Spleen (tissue), 11 donors: ENCODE measurements at regions not wholly inside any gene's neighbourhood (a gene's known extent, or its start where the extent isn't known, plus 50 kb on each side); places are given as distances from the start of the nearest gene placed in this dataset.

Source experiments
- DNase-seq: peaks from one replicate; pipeline ENCODE4 v3.0.0-alpha.2; 2020
- H3K27ac ChIP-seq, 8 donors: fragments of 200-600 bp; sonication (generic) in 7 of 8; 1 replicate in 4 of 8; 2 replicates in 4 of 8; pipeline versions ENCODE4 v1.5.0 to v1.8.0; 2016 to 2021; ENCODE audit warnings: inconsistent platforms in 4 of 8, mild to moderate bottlenecking in 4 of 8, moderate library complexity in 1 of 8
- H3K27me3 ChIP-seq, 7 donors: fragments of 200-600 bp; sonication (generic) in 6 of 7; replicated peaks in 1 of 7; 1 replicate in 4 of 7; 2 replicates in 3 of 7; pipeline versions ENCODE4 v1.5.0 to v1.8.0; 2016 to 2021; ENCODE audit warnings: inconsistent platforms in 3 of 7, mild to moderate bottlenecking in 1 of 7
- H3K36me3 ChIP-seq, 6 donors: fragments of 200-600 bp; sonication (generic) in 5 of 6; 1 replicate in 4 of 6; 2 replicates in 2 of 6; pipeline versions ENCODE4 v1.5.0 to v1.8.0; 2016 to 2021; ENCODE audit warnings: inconsistent platforms in 2 of 6
- H3K4me1 ChIP-seq, 6 donors: fragments of 200-600 bp; sonication (generic) in 5 of 6; 1 replicate in 3 of 6; 2 replicates in 3 of 6; pipeline versions ENCODE4 v1.5.0 to v1.8.0; 2016 to 2021; ENCODE audit warnings: inconsistent platforms in 3 of 6
- H3K4me3 ChIP-seq, 8 donors: fragments of 200-600 bp; sonication (generic) in 7 of 8; 1 replicate in 4 of 8; 2 replicates in 4 of 8; pipeline versions ENCODE4 v1.5.0 to v1.8.0; 2016 to 2021; ENCODE audit warnings: inconsistent platforms in 4 of 8, mild to moderate bottlenecking in 4 of 8, moderate library complexity in 2 of 8
- H3K9me3 ChIP-seq, 8 donors: fragments of 200-600 bp; sonication (generic) in 7 of 8; 1 replicate in 4 of 8; 2 replicates in 4 of 8; pipeline versions ENCODE4 v1.5.0 to v1.8.0; 2016 to 2021; ENCODE audit warnings: inconsistent platforms in 4 of 8
- POLR2A ChIP-seq, 3 donors: fragments of 450-650 bp; IDR thresholded peaks; one replicate each; pipeline ENCODE4 v1.5.1; 2017; ENCODE audit warnings: antibody characterized with exemption in 3 of 3, mild to moderate bottlenecking in 1 of 3
- POLR2AphosphoS5 ChIP-seq, 3 donors: sonication (generic); formaldehyde crosslinking; IDR thresholded peaks; one replicate each; pipeline ENCODE4 v1.5.1; 2017; ENCODE audit warnings: antibody characterized with exemption in 3 of 3
- WGBS, 5 donors: extraction: QIAGEN DNeasy Blood & Tissue Kit in 3 of 5; methylation state at CpG; one replicate each; pipeline versions ENCODE4 v1.1.5 to v1.1.7; 2013 to 2018; 5-methylcytosine and 5-hydroxymethylcytosine counted together
- intact Hi-C: fragments of 100-400 bp; cut with DNase I; formaldehyde crosslinking; loops from one replicate; pipeline ENCODE4 v1.15.0; 2023; ENCODE audit warnings: low total_unique reads
- TF ChIP-seq, protein P1 (sequence below), 11 experiments: fragments of 200-600 bp in 7 of 11; fragments of 450-650 bp in 4 of 11; sonication (generic) in 4 of 11; IDR thresholded peaks in 8 of 11; conservative IDR thresholded peaks in 3 of 11; 1 replicate in 7 of 11; 2 replicates in 4 of 11; pipeline versions ENCODE4 v1.4.0 to v1.8.0; 2016 to 2021; ENCODE audit warnings: antibody characterized with exemption in 11 of 11, inconsistent platforms in 4 of 11, mild to moderate bottlenecking in 1 of 11
- donor health status: healthy with polysubstance abuse.
- donor health status: DM: no; HTN: no; CAD: no; lungs with moderate emphysema.
- donor health status: DM: no; HTN: no; CAD: no.
- donor health status: Bipolar disorder and iron deficiency.
- donor health status: healthy.
- donor health status: DM: no; HTN: no; CAD: no.
- donor health status: DM: yes; HTN: yes; CAD: no.

GRCh38 chr13:21971662-21972621 is 301.1 kb downstream of the FGF9 start:
- Histone ChIP-seq H3K27me3 (no peaks in the 10 kb centered on the region), H3K9me3 (no peaks in the 10 kb centered on the region), H3K27ac (no peak overlapping the region), H3K4me1 (no peaks in the 10 kb centered on the region), H3K36me3 (no peaks in the 10 kb centered on the region), H3K4me3 (no peak overlapping the region)
- no peak for TF ChIP-seq POLR2A (IDR thresholded peaks at IDR 0.05)
- TF ChIP-seq, protein P1, sequence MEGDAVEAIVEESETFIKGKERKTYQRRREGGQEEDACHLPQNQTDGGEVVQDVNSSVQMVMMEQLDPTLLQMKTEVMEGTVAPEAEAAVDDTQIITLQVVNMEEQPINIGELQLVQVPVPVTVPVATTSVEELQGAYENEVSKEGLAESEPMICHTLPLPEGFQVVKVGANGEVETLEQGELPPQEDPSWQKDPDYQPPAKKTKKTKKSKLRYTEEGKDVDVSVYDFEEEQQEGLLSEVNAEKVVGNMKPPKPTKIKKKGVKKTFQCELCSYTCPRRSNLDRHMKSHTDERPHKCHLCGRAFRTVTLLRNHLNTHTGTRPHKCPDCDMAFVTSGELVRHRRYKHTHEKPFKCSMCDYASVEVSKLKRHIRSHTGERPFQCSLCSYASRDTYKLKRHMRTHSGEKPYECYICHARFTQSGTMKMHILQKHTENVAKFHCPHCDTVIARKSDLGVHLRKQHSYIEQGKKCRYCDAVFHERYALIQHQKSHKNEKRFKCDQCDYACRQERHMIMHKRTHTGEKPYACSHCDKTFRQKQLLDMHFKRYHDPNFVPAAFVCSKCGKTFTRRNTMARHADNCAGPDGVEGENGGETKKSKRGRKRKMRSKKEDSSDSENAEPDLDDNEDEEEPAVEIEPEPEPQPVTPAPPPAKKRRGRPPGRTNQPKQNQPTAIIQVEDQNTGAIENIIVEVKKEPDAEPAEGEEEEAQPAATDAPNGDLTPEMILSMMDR (IDR thresholded peaks at IDR 0.05 in 8 of 11, conservative IDR thresholded peaks at IDR 0.05 in 3 of 11): no peak
- TF ChIP-seq POLR2AphosphoS5 (IDR thresholded peaks at IDR 0.05): no peak
- 59 to 81% (median 78%) methylated on average over 7 of the region's 7 CpGs for WGBS, 5 donors
- no peak for DNase-seq
- intact Hi-C loops: no loop called here

GRCh38 chr13:21973437-21974125 is 302.7 kb downstream of the FGF9 start:
- intact Hi-C loops: no loop called here

GRCh38 chr13:21974741-21975140 is 303.9 kb downstream of the FGF9 start:
- Histone ChIP-seq H3K4me3 (no peak overlapping the region), H3K27ac (no peak overlapping the region), H3K9me3 (no peaks in the 10 kb centered on the region), H3K4me1 (no peaks in the 10 kb centered on the region), H3K27me3 (no peaks in the 10 kb centered on the region), H3K36me3 (no peaks in the 10 kb centered on the region)
- DNase-seq: no peak
- intact Hi-C loops: no loop called here
- 74 to 80% (median 77%) methylated on average over 8 of the region's 8 CpGs for WGBS, 5 donors
- TF ChIP-seq, protein P1 (IDR thresholded peaks at IDR 0.05 in 8 of 11, conservative IDR thresholded peaks at IDR 0.05 in 3 of 11): no peak
- TF ChIP-seq POLR2AphosphoS5 (IDR thresholded peaks at IDR 0.05) (no peak), POLR2A (IDR thresholded peaks at IDR 0.05) (no peak)

More at GRCh38 chr13:21973437-21974125, 302.7 kb downstream of the FGF9 start:
- H3K36me3 ChIP-seq: no peaks in the 10 kb centered on the region
- 79 to 87% (median 85%) methylated on average over 17 to 19 of the region's 19 CpGs for WGBS, 5 donors
- no peak for TF ChIP-seq POLR2A (IDR thresholded peaks at IDR 0.05)
- TF ChIP-seq, protein P1 (IDR thresholded peaks at IDR 0.05 in 8 of 11, conservative IDR thresholded peaks at IDR 0.05 in 3 of 11): no peak
- TF ChIP-seq POLR2AphosphoS5 (IDR thresholded peaks at IDR 0.05): no peak
- H3K27ac ChIP-seq: no peak overlapping the region
- H3K27me3 ChIP-seq: no peaks in the 10 kb centered on the region
- H3K4me1 ChIP-seq: no peaks in the 10 kb centered on the region
- no peak overlapping the region for H3K4me3 ChIP-seq
- no peaks in the 10 kb centered on the region for H3K9me3 ChIP-seq
- no peak for DNase-seq

- Histone ChIP-seq H3K36me3 (no peaks in the 10 kb centered on the region), H3K9me3 (no peaks in the 10 kb centered on the region), H3K4me1 (no peaks in the 10 kb centered on the region), H3K4me3 (no peak overlapping the region), H3K27ac (no peak overlapping the region), H3K27me3 (no peaks in the 10 kb centered on the region)
- WGBS, 5 donors: 77 to 87% (median 84%) methylated on average over 10 of the region's 10 CpGs
- no peak for TF ChIP-seq POLR2AphosphoS5 (IDR thresholded peaks at IDR 0.05)
- TF ChIP-seq POLR2A (IDR thresholded peaks at IDR 0.05): no peak
- intact Hi-C loops: no loop called here
- DNase-seq: no peak
Observed at GRCh38 chr13:21976159-21976558, 305.3 kb downstream of the FGF9 start.
